ENCODE measurements at regions not wholly inside any gene's neighbourhood (a gene's known extent, or its start where the extent isn't known, plus 50 kb on each side); places are given as distances from the start of the nearest gene placed in this dataset.

DNA sequence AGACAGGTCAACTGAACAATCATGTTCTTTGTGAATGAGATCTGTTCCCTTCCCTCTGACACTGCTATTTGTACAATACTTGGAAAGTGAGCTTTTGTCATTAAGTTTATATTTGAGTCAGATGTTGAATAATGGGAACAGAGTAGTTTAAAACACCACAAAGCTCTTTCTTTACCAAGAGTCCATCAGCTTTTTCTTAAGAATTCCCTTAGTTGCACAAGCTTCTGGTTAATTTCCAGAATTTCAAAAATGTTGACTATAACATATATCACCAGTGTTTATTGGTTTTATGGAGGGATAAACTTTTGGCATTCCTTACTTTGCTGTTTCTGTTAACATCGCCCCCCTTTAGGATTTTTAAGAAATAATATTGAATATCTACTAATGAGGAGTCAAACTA lies 403.7 kb downstream of the CCDC85A start:
- TF ChIP-seq, protein P1, sequence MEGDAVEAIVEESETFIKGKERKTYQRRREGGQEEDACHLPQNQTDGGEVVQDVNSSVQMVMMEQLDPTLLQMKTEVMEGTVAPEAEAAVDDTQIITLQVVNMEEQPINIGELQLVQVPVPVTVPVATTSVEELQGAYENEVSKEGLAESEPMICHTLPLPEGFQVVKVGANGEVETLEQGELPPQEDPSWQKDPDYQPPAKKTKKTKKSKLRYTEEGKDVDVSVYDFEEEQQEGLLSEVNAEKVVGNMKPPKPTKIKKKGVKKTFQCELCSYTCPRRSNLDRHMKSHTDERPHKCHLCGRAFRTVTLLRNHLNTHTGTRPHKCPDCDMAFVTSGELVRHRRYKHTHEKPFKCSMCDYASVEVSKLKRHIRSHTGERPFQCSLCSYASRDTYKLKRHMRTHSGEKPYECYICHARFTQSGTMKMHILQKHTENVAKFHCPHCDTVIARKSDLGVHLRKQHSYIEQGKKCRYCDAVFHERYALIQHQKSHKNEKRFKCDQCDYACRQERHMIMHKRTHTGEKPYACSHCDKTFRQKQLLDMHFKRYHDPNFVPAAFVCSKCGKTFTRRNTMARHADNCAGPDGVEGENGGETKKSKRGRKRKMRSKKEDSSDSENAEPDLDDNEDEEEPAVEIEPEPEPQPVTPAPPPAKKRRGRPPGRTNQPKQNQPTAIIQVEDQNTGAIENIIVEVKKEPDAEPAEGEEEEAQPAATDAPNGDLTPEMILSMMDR (IDR thresholded peaks at IDR 0.05) = no peak
- no peak for TF ChIP-seq POLR2A (IDR thresholded peaks at IDR 0.05)
